K562 (cell line): ENCODE measurements at regions not wholly inside any gene's neighbourhood (a gene's known extent, or its start where the extent isn't known, plus 50 kb on each side); places are given as distances from the start of the nearest gene placed in this dataset.

ENCODE experiments used
- ATAC-seq: fragments of 200-7000 bp; cut with Tn5 transposase; 3 replicates; pipeline ENCODE4 v1.9.1; 2020; ENCODE audit warnings: moderate library complexity
- BruUV-seq: library from RNA; stranded (reverse); fragments of 400-500 nt; replicated peaks from 2 replicates; lab custom pipeline; 2021; lab: Mats Ljungman, UMichigan
- CTCF ChIA-PET: fragments of 300-600 bp; formaldehyde crosslinking; extraction: SDS; loops from one replicate; lab custom pipeline; 2021; ENCODE audit warnings: low intra/inter-chr PET ratio; lab: Yijun Ruan, JAX
- POLR2A ChIA-PET: fragments of 300-600, 350-650 bp; sonication (Branson Sonifier 250); formaldehyde crosslinking; extraction: SDS; loops from one replicate; lab custom pipeline; 2021; ENCODE audit warnings: antibody characterized with exemption, inconsistent platforms; lab: Yijun Ruan, JAX
- DNase-seq, 4 experiments: peaks; one replicate each; pipeline versions ENCODE4 v3.0.0 to v3.0.0-alpha.2; 2011 to 2018; ENCODE audit warnings: low spot score in 3 of 4, mixed read lengths in 3 of 4; ENCODE audit errors: extremely low read depth in 1 of 4
- FAIRE-seq: peaks from 2 replicates; lab custom pipeline; 2011; peaks lifted over from hg19 to GRCh38; lab: Jason Lieb, UNC
- H2AFZ ChIP-seq: 2 replicates; pipeline ENCODE4 v1.6.0; 2011; ENCODE audit warnings: low read depth, low read length, control low read depth, inconsistent platforms
- H3K27ac ChIP-seq: fragments of 200-600 bp; 3 replicates; pipeline ENCODE4 v1.8.0; 2011; ENCODE audit warnings: low read depth, mild to moderate bottlenecking, control low read depth, inconsistent platforms, low read length, moderate library complexity, mixed read lengths; ENCODE audit errors: extremely low read depth
- H3K27me3 ChIP-seq, 2 experiments: fragments of 300-600 bp in 1 of 2; 2 replicates in 1 of 2; 3 replicates in 1 of 2; pipeline versions ENCODE4 v1.6.0 to v1.8.0; 2011; ENCODE audit warnings: inconsistent platforms in 2 of 2, low read length in 2 of 2, mild to moderate bottlenecking in 1 of 2, mixed read lengths in 1 of 2, moderate library complexity in 1 of 2; ENCODE audit not compliant: control insufficient read depth in 2 of 2, insufficient read depth in 2 of 2
- H3K36me3 ChIP-seq: fragments of 300-600 bp; 3 replicates; pipeline ENCODE4 v1.8.0; 2011; ENCODE audit warnings: mild to moderate bottlenecking, low read length, inconsistent platforms; ENCODE audit not compliant: control insufficient read depth, insufficient read depth
- H3K4me1 ChIP-seq, 2 experiments: fragments of 200-600 bp in 1 of 2; replicated peaks in 1 of 2; 2 replicates in 1 of 2; 3 replicates in 1 of 2; pipeline versions ENCODE4 v1.5.1 to v1.8.0; 2011; ENCODE audit warnings: inconsistent platforms in 2 of 2, low read length in 2 of 2, mild to moderate bottlenecking in 1 of 2, mixed read lengths in 1 of 2, moderate library complexity in 1 of 2; ENCODE audit not compliant: control insufficient read depth in 2 of 2, insufficient read depth in 2 of 2
- H3K4me2 ChIP-seq: 2 replicates; pipeline ENCODE4 v1.6.1; 2011; ENCODE audit warnings: low read length, control low read depth, inconsistent platforms, mixed read lengths; ENCODE audit not compliant: insufficient read depth
- H3K4me3 ChIP-seq: fragments of 200-600 bp; sonication (generic), shearing (Covaris generic); 2 replicates; pipeline ENCODE4 v1.5.1; 2016; ENCODE audit warnings: control low read depth, inconsistent platforms
- H3K79me2 ChIP-seq: fragments of 200-600 bp; 3 replicates; pipeline ENCODE4 v1.8.0; 2011; ENCODE audit warnings: low read length, inconsistent platforms; ENCODE audit not compliant: control insufficient read depth, insufficient read depth
- H3K9ac ChIP-seq, 2 experiments: 2 replicates each; pipeline versions ENCODE4 v1.6.0 to v1.6.1; 2011; ENCODE audit warnings: low read depth in 2 of 2, low read length in 2 of 2, control low read depth in 1 of 2, inconsistent platforms in 1 of 2, mild to moderate bottlenecking in 1 of 2, mixed read lengths in 1 of 2; ENCODE audit not compliant: insufficient read depth in 1 of 2
- H3K9me1 ChIP-seq: one replicate; pipeline ENCODE4 v1.6.0; 2011; ENCODE audit warnings: inconsistent platforms, mild to moderate bottlenecking, low read length, moderate library complexity; ENCODE audit not compliant: control insufficient read depth, insufficient read depth
- H3K9me3 ChIP-seq: replicated peaks from 2 replicates; pipeline ENCODE4 v1.5.1; 2011; ENCODE audit warnings: low read depth, low read length, inconsistent platforms; ENCODE audit not compliant: control insufficient read depth, insufficient read depth
- H4K20me1 ChIP-seq: replicated peaks from 2 replicates; pipeline ENCODE4 v1.6.1; 2011; ENCODE audit warnings: low read length, inconsistent platforms, mixed read lengths; ENCODE audit not compliant: control insufficient read depth, insufficient read depth
- CHD4 ChIP-seq: fragments of 200-600 bp; sonication (generic); IDR thresholded peaks from 3 replicates; pipeline ENCODE4 v1.6.1; 2012; ENCODE audit warnings: low read depth, mild to moderate bottlenecking, mixed read lengths, low read length, inconsistent platforms; ENCODE audit not compliant: insufficient read depth, insufficient replicate concordance, poor library complexity, severe bottlenecking
- ESRRB ChIP-seq: fragments of 250-450 bp; sonication (Bioruptor Pico); IDR thresholded peaks from 2 replicates; pipeline ENCODE4 v1.5.0; 2020; ENCODE audit warnings: mild to moderate bottlenecking, moderate library complexity, borderline replicate concordance
- KDM5B ChIP-seq: fragments of 200-600 bp; sonication (generic); IDR thresholded peaks from 2 replicates; pipeline ENCODE4 v1.6.1; 2012; ENCODE audit warnings: low read depth, mild to moderate bottlenecking, moderate library complexity, low read length, control low read depth, inconsistent platforms; ENCODE audit not compliant: insufficient replicate concordance
- NCOA2 ChIP-seq, 2 experiments: fragments of 450-650 bp; IDR thresholded peaks; 2 replicates each; pipeline ENCODE4 v1.6.1; 2018; ENCODE audit warnings: mild to moderate bottlenecking in 2 of 2, moderate library complexity in 1 of 2; ENCODE audit not compliant: partially characterized antibody in 2 of 2
- SRSF3 ChIP-seq: fragments of 200-400 bp; formaldehyde crosslinking; IDR thresholded peaks from 2 replicates; pipeline ENCODE4 v1.6.1; 2016; ENCODE audit warnings: mild to moderate bottlenecking, low read length, moderate library complexity; ENCODE audit not compliant: insufficient read depth
- SUPT5H ChIP-seq: fragments of 450-650 bp; IDR thresholded peaks from 2 replicates; pipeline ENCODE4 v1.6.1; 2016
- ZNF232 ChIP-seq: sonication (generic); formaldehyde crosslinking; IDR thresholded peaks from 2 replicates; pipeline ENCODE4 v1.8.0; 2022; ENCODE audit warnings: mild to moderate bottlenecking, missing genetic modification reagents
- WGBS: fragments of 100-300 bp; shearing (Covaris generic); methylation state at CpG from one replicate; pipeline ENCODE4 v1.1.6; 2016; ENCODE audit warnings: low coverage, mixed read lengths; ENCODE audit not compliant: insufficient coverage; ENCODE audit errors: missing lambda C conversion rate; 5-methylcytosine and 5-hydroxymethylcytosine counted together
- in situ Hi-C: fragments of 300-500 bp; cut with MboI; formaldehyde crosslinking; loops from 4 replicates; pipeline ENCODE4 v1.15.0; 2018; ENCODE audit warnings: inconsistent platforms, mixed read lengths
- intact Hi-C: fragments of 100-400 bp; cut with micrococcal nuclease; formaldehyde crosslinking; loops from 2 replicates; pipeline ENCODE4 v1.14.2; 2022
- TF ChIP-seq, protein P1 (sequence below): fragments of 450-650 bp; IDR thresholded peaks from 2 replicates; pipeline ENCODE4 v1.7.1; 2018; ENCODE audit warnings: mild to moderate bottlenecking, low read depth; ENCODE audit not compliant: partially characterized antibody

DNA sequence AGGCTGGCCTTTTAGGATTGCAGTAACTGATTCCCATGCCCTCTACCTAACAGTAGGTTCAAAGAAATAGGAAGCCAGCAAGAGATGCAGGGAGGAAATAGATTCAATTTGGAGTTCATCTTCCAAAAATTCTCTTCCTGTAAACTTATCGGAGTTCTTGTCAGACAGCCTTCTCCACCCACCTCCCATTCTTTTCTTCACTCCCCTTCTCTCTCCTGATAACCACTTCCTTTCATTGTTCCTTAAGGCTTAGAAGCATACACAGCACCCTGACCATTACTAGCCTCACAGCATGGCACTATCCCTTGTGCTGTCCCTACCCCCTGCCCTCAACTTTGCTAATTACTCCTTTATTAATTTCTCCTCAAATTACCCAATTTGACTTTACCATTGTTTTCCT, 130.4 kb upstream of the ADAMTS9 start:
- ChIA-PET POLR2A (no interaction called here), CTCF (no interaction called here)
- H4K20me1 ChIP-seq = no peaks in the 10 kb centered on the region
- in situ Hi-C loops = no loop called here
- no peaks in the 10 kb centered on the region for H3K4me1 ChIP-seq
- DNase-seq = no peak
- TF ChIP-seq SUPT5H = no peak
- no peak for TF ChIP-seq ESRRB (CRISPR knock-in tag)
- TF ChIP-seq KDM5B = no peak
- TF ChIP-seq NCOA2 (IDR thresholded peaks at IDR 0.05; ENCODE audit: partially characterized antibody in 2 of 2) = no peak
- no peak for TF ChIP-seq ZNF232 (CRISPR knock-in tag)
- no peak for TF ChIP-seq SRSF3
- TF ChIP-seq, protein P1, sequence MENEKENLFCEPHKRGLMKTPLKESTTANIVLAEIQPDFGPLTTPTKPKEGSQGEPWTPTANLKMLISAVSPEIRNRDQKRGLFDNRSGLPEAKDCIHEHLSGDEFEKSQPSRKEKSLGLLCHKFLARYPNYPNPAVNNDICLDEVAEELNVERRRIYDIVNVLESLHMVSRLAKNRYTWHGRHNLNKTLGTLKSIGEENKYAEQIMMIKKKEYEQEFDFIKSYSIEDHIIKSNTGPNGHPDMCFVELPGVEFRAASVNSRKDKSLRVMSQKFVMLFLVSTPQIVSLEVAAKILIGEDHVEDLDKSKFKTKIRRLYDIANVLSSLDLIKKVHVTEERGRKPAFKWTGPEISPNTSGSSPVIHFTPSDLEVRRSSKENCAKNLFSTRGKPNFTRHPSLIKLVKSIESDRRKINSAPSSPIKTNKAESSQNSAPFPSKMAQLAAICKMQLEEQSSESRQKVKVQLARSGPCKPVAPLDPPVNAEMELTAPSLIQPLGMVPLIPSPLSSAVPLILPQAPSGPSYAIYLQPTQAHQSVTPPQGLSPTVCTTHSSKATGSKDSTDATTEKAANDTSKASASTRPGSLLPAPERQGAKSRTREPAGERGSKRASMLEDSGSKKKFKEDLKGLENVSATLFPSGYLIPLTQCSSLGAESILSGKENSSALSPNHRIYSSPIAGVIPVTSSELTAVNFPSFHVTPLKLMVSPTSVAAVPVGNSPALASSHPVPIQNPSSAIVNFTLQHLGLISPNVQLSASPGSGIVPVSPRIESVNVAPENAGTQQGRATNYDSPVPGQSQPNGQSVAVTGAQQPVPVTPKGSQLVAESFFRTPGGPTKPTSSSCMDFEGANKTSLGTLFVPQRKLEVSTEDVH = no peak
- no peak for TF ChIP-seq CHD4
- no peaks in the 10 kb centered on the region for H3K9me3 ChIP-seq
- H3K4me3 ChIP-seq = no peak overlapping the region
- no peaks in the 10 kb centered on the region for H3K9me1 ChIP-seq
- no peak for FAIRE-seq
- ATAC-seq = no peak
- no peaks in the 10 kb centered on the region for H3K79me2 ChIP-seq
- H3K4me2 ChIP-seq = no peak overlapping the region
- BruUV-seq = no TSS peak
- intact Hi-C loops = no loop called here
- 0 out of 5 replicates have a peak, but pooled peaks cover 0 to 3% of the 10 kb centered on the region in 2 experiments for H3K27me3 ChIP-seq
- H2AFZ ChIP-seq = no peak overlapping the region
- 0% methylated on average over 1 of the region's 1 CpG for whole genome bisulfite sequencing
- no peak overlapping the region for H3K9ac ChIP-seq
- no peaks in the 10 kb centered on the region for H3K36me3 ChIP-seq
- H3K27ac ChIP-seq = no peak overlapping the region
